H9 (cell line): ENCODE measurements at regions not wholly inside any gene's neighbourhood (a gene's known extent, or its start where the extent isn't known, plus 50 kb on each side); places are given as distances from the start of the nearest gene placed in this dataset.

Experiments
- DNase-seq: peaks from one replicate; pipeline ENCODE4 v3.0.0-alpha.2; 2017
- H2AFZ ChIP-seq: one replicate; pipeline ENCODE4 v1.6.1; 2013; ENCODE audit warnings: mild to moderate bottlenecking, low read length, control low read depth, moderate library complexity
- H2AK5ac ChIP-seq: 2 replicates; pipeline ENCODE4 v1.6.1; 2013; ENCODE audit warnings: low read length, control low read depth, mixed read lengths; ENCODE audit not compliant: insufficient read length
- H2BK120ac ChIP-seq: one replicate; pipeline ENCODE4 v1.6.1; 2013; ENCODE audit warnings: low read depth, mild to moderate bottlenecking, low read length, control low read depth, inconsistent platforms; ENCODE audit not compliant: poor library complexity, severe bottlenecking
- H2BK12ac ChIP-seq: 2 replicates; pipeline ENCODE4 v1.6.1; 2013; ENCODE audit warnings: low read length, control low read depth, mixed read lengths, low read depth; ENCODE audit not compliant: insufficient read length
- H2BK15ac ChIP-seq: 2 replicates; pipeline ENCODE4 v1.6.1; 2013; ENCODE audit warnings: low read depth, low read length, control low read depth
- H2BK20ac ChIP-seq: one replicate; pipeline ENCODE4 v1.6.1; 2013; ENCODE audit warnings: low read depth, mild to moderate bottlenecking, low read length, control low read depth, inconsistent platforms; ENCODE audit not compliant: poor library complexity, severe bottlenecking
- H2BK5ac ChIP-seq: 2 replicates; pipeline ENCODE4 v1.6.1; 2013; ENCODE audit warnings: low read length, control low read depth, mixed read lengths; ENCODE audit not compliant: insufficient read length
- H3K14ac ChIP-seq: 2 replicates; pipeline ENCODE4 v1.6.1; 2013; ENCODE audit warnings: low read length, control low read depth; ENCODE audit not compliant: insufficient read depth
- H3K18ac ChIP-seq: 2 replicates; pipeline ENCODE4 v1.6.1; 2013; ENCODE audit warnings: low read depth, mild to moderate bottlenecking, mixed read lengths, low read length, control low read depth; ENCODE audit not compliant: insufficient read length
- H3K23ac ChIP-seq: 2 replicates; pipeline ENCODE4 v1.6.1; 2013; ENCODE audit warnings: low read length, control low read depth, mixed read lengths, low read depth; ENCODE audit not compliant: insufficient read length
- H3K23me2 ChIP-seq: 2 replicates; pipeline ENCODE4 v1.6.1; 2013; ENCODE audit warnings: low read depth, mild to moderate bottlenecking, mixed read lengths, low read length, control low read depth; ENCODE audit not compliant: insufficient read length, poor library complexity, severe bottlenecking
- H3K27ac ChIP-seq: 2 replicates; pipeline ENCODE4 v1.5.1; 2013; ENCODE audit warnings: low read length, control low read depth, mixed read lengths, low read depth; ENCODE audit not compliant: insufficient read length
- H3K27me3 ChIP-seq: 2 replicates; pipeline ENCODE4 v1.6.1; 2013; ENCODE audit warnings: low read length, control low read depth, inconsistent platforms; ENCODE audit not compliant: insufficient read depth
- H3K4ac ChIP-seq: 2 replicates; pipeline ENCODE4 v1.6.1; 2013; ENCODE audit warnings: low read depth, mild to moderate bottlenecking, control low read depth, inconsistent platforms, low read length, moderate library complexity
- H3K4me1 ChIP-seq: 2 replicates; pipeline ENCODE4 v1.6.1; 2013; ENCODE audit warnings: low read length, control low read depth, inconsistent platforms; ENCODE audit not compliant: insufficient read depth
- H3K4me2 ChIP-seq: 2 replicates; pipeline ENCODE4 v1.6.1; 2013; ENCODE audit warnings: low read length, control low read depth, mixed read lengths; ENCODE audit not compliant: insufficient read length, insufficient read depth
- H3K56ac ChIP-seq: 2 replicates; pipeline ENCODE4 v1.6.1; 2013; ENCODE audit warnings: low read depth, mild to moderate bottlenecking, mixed read lengths, low read length, control low read depth; ENCODE audit not compliant: insufficient read length
- H3K79me1 ChIP-seq: 2 replicates; pipeline ENCODE4 v1.6.1; 2013; ENCODE audit warnings: low read depth, mild to moderate bottlenecking, moderate library complexity, low read length, control low read depth, inconsistent platforms; ENCODE audit not compliant: insufficient read depth, poor library complexity, severe bottlenecking
- H3K79me2 ChIP-seq: 2 replicates; pipeline ENCODE4 v1.6.1; 2013; ENCODE audit warnings: low read length, control low read depth, inconsistent platforms; ENCODE audit not compliant: insufficient read depth
- H3K9ac ChIP-seq: 2 replicates; pipeline ENCODE4 v1.6.1; 2013; ENCODE audit warnings: low read length, control low read depth, mixed read lengths; ENCODE audit not compliant: insufficient read length; ENCODE audit errors: extremely low read depth
- H3K9me3 ChIP-seq: one replicate; pipeline ENCODE4 v1.6.1; 2013; ENCODE audit warnings: low read depth, low read length, inconsistent platforms; ENCODE audit not compliant: control insufficient read depth
- H3T11ph ChIP-seq: one replicate; pipeline ENCODE4 v1.6.1; 2013; ENCODE audit warnings: mild to moderate bottlenecking, low read length, control low read depth, inconsistent platforms
- H4K20me1 ChIP-seq: one replicate; pipeline ENCODE4 v1.6.1; 2013; ENCODE audit not compliant: control insufficient read depth, insufficient read length, insufficient read depth
- H4K5ac ChIP-seq: 2 replicates; pipeline ENCODE4 v1.6.1; 2013; ENCODE audit warnings: low read depth, mild to moderate bottlenecking, mixed read lengths, low read length, control low read depth; ENCODE audit not compliant: insufficient read length
- H4K8ac ChIP-seq: replicated peaks from 2 replicates; pipeline ENCODE4 v1.6.1; 2013; ENCODE audit warnings: low read length, control low read depth, mixed read lengths, low read depth; ENCODE audit not compliant: insufficient read length
- H4K91ac ChIP-seq: 2 replicates; pipeline ENCODE4 v1.6.1; 2013; ENCODE audit warnings: low read depth, mild to moderate bottlenecking, moderate library complexity, mixed read lengths, low read length, control low read depth; ENCODE audit not compliant: insufficient read length
- H3K27ac Mint-ChIP-seq, 3 experiments: 2 replicates in 2 of 3; 3 replicates in 1 of 3; pipeline ENCODE4 v1.8.0; 2020 to 2021; ENCODE audit warnings: mixed read lengths in 3 of 3, mild to moderate bottlenecking in 1 of 3, moderate library complexity in 1 of 3
- H3K27me3 Mint-ChIP-seq: 2 replicates; pipeline ENCODE4 v1.8.0; 2021; ENCODE audit warnings: low read depth, mild to moderate bottlenecking, moderate library complexity, mixed read lengths
- H3K36me3 Mint-ChIP-seq, 3 experiments: 2 replicates in 2 of 3; 3 replicates in 1 of 3; pipeline ENCODE4 v1.8.0; 2020 to 2021; ENCODE audit warnings: low read depth in 3 of 3, mixed read lengths in 3 of 3; ENCODE audit not compliant: insufficient read depth in 1 of 3
- H3K4me1 Mint-ChIP-seq, 2 experiments: 2 replicates each; pipeline ENCODE4 v1.8.0; 2020; ENCODE audit warnings: mixed read lengths in 2 of 2
- H3K4me3 Mint-ChIP-seq, 2 experiments: 2 replicates in 1 of 2; 3 replicates in 1 of 2; pipeline ENCODE4 v1.8.0; 2020 to 2021; ENCODE audit warnings: mild to moderate bottlenecking in 2 of 2, mixed read lengths in 2 of 2, moderate library complexity in 1 of 2
- H3K9me3 Mint-ChIP-seq, 2 experiments: 2 replicates in 1 of 2; 3 replicates in 1 of 2; pipeline ENCODE4 v1.8.0; 2020; ENCODE audit warnings: mild to moderate bottlenecking in 2 of 2, mixed read lengths in 2 of 2, moderate library complexity in 1 of 2
- WGBS: extraction: QIAGEN DNeasy Blood & Tissue Kit; methylation state at CpG from one replicate; pipeline ENCODE4 v1.1.7; 2013; ENCODE audit warnings: missing lambda C conversion rate, low lambda C conversion rate, mixed read lengths; ENCODE audit not compliant: insufficient read length; ENCODE audit errors: extremely low coverage; 5-methylcytosine and 5-hydroxymethylcytosine counted together
- TF ChIP-seq, protein P1 (sequence below): fragments of 200-600 bp; sonication (generic); conservative IDR thresholded peaks from 3 replicates; pipeline ENCODE4 v1.8.0; 2021; ENCODE audit warnings: antibody characterized with exemption, mild to moderate bottlenecking

DNA sequence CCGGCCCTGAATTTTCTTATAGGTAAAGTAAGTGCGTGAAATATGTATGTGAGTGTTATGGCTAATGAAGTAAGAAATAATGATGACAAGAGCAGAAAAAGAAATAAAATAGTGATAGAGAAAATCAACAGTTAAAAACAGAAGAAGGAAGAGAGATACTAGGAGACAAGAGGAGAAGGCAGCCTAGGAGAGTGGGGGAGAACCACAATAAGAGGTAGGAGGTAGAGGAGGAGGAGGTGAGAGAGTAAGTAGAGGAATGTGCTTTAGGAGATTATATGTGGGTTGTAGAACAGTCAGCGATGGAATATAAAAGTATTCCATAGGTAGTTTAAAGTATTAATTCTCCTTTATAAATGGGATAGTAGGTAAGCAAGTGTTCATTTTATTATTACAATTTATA, 861.5 kb upstream of the B3GALT2 start:
- Histone ChIP-seq H2BK5ac (no peak overlapping the region), H4K5ac (no peak overlapping the region), H3K14ac (no peak overlapping the region), H4K91ac (no peak overlapping the region), H3K56ac (no peak overlapping the region), H4K20me1 (no peaks in the 10 kb centered on the region), H3K9me3 (no peaks in the 10 kb centered on the region), H3K4me2 (no peak overlapping the region), H3K4me1 (no peaks in the 10 kb centered on the region), H3K23ac (no peak overlapping the region), H3K27me3 (no peaks in the 10 kb centered on the region), H2BK20ac (no peak overlapping the region), H2AFZ (no peak overlapping the region), H3K23me2 (no peaks in the 10 kb centered on the region), H3K9ac (no peak overlapping the region), H3K4ac (no peak overlapping the region), H2BK120ac (no peak overlapping the region), H3K79me2 (no peaks in the 10 kb centered on the region), H3T11ph (no peak overlapping the region), H3K27ac (no peak overlapping the region), H3K79me1 (no peaks in the 10 kb centered on the region), H3K18ac (no peak overlapping the region), H2BK12ac (no peak overlapping the region), H2BK15ac (no peak overlapping the region), H4K8ac (no peak overlapping the region), H2AK5ac (no peak overlapping the region)
- Mint-ChIP-seq H3K36me3 (no peaks in the 10 kb centered on the region), H3K27me3 (no peaks in the 10 kb centered on the region), H3K4me1 (no peaks in the 10 kb centered on the region), H3K27ac (no peak overlapping the region), H3K4me3 (no peak overlapping the region), H3K9me3 (no peaks in the 10 kb centered on the region)
- no peak for DNase-seq
- TF ChIP-seq, protein P1, sequence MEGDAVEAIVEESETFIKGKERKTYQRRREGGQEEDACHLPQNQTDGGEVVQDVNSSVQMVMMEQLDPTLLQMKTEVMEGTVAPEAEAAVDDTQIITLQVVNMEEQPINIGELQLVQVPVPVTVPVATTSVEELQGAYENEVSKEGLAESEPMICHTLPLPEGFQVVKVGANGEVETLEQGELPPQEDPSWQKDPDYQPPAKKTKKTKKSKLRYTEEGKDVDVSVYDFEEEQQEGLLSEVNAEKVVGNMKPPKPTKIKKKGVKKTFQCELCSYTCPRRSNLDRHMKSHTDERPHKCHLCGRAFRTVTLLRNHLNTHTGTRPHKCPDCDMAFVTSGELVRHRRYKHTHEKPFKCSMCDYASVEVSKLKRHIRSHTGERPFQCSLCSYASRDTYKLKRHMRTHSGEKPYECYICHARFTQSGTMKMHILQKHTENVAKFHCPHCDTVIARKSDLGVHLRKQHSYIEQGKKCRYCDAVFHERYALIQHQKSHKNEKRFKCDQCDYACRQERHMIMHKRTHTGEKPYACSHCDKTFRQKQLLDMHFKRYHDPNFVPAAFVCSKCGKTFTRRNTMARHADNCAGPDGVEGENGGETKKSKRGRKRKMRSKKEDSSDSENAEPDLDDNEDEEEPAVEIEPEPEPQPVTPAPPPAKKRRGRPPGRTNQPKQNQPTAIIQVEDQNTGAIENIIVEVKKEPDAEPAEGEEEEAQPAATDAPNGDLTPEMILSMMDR: no peak
- 100% methylated on average over 1 of the region's 3 CpGs for WGBS
